IPS DF 19.7 (cell line): ENCODE measurements at regions not wholly inside any gene's neighbourhood (a gene's known extent, or its start where the extent isn't known, plus 50 kb on each side); places are given as distances from the start of the nearest gene placed in this dataset.
"Not testable (repeated sequence)": the region's sequence is repeated elsewhere in the genome, so short reads cannot be mapped to it uniquely, and the experiment has no call there.

Experiments
- DNase-seq: peaks from one replicate; pipeline ENCODE4 v3.0.0-alpha.2; 2013; ENCODE audit warnings: low read depth, low spot score

DNA sequence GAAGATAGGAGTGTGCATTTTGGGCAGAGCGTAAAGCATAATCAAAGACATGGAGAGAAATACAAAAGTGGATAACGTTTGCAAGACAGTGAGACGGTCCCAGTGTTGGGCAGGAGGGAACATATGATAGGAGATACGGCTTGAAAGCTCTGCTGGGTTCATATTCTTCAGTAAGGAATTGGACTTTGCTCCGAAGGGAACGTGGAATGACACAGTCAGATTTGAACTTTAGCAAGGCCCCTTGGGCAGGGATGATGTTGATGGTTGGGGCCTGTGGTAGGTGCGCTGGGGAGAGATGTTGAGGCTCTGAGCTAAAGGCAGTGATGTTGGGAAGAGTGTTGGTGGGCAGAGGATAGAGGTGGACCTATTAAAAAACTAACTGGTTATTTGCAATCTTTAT, 143.5 kb upstream of the TBX3 start:
- no peak for DNase-seq

DNA sequence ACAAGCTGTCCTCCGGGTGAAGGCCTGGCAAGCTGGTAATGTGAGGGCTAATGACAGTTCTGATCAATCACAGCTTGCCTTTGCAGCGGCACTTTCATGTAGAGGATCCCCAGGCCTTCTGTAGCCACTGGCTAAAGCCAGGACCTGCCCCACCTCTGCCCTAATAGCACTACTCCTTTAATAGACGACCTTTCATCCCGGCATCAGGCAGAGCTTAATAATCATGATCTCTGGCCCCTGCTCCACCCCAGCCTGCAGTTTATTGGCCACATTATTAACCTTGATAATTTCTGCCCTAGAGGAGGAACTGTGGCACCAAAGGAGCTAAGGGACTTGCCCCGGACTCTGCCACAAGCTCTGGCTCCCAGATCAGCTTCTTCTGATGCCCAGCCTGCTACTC, 142.3 kb upstream of the TBX3 start:
- DNase-seq: no peak

DNA sequence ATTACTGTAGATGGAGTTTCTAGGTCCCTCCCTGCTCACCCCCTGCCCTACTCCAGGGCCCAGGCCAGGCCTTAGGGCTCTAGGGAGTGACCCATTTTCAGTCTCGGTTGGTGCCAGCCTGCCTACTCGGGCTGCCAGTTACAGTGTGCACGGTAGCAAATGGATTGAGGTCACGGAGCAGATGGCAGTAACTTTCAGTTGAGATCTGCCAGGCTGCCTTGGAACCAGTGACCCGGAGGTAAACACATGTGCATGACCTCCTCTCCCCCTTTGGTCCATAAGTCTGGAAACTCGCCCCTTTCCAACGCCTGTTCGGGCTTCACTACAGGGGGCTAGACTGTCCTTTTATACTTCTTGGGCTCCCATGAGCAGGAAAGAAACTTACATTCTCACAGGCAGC, 139.7 kb upstream of the TBX3 start:
- no peak for DNase-seq

- no peak for DNase-seq
These were observed 137.6 kb upstream of the TBX3 start for GRCh38 chr12:114821570-114821969.

GRCh38 chr12:114820796-114821195, 136.8 kb upstream of the TBX3 start:
- no peak for DNase-seq

DNA sequence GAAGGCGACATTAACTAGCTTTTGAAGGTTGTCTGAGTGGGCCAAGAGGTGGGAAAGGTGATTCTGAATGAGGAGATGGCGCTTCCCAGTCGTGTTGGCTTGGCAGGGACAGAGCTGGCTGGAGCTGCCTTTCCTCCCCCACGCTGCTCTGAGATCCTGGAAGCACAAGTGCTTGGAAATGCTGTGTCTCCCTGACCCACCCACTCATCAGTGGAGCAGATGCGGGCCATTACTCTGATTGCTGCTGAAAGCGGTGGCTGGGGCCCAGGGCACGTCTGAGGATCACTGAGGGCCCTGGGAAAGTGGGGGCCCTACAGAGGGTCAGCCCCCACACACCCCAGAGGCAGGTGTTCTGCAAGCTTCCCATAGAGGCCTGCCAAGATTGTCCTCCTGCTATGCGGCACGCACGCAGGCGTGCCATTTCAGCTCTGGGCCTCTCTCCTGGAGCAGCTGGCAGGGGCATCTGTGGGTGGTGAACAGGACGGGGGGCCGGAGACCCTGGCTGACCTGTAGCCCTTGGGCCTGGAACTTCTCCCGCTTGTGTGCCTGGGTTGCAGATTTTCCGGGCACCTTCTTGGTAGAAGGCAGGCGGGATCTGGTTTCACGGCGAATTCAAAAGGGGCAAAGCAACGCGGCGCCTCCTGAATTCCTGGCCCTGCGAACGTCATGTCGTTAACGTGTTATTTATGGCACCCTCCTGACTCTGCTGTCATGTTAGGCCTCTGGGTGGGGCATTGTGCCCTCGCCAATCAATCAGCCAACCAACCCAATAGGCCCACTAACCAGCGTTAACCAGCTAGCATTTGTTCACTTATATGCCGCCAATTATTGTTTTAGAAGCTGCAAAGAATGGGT, 133.8 kb upstream of the TBX3 start:
- DNase-seq: no peak

DNA sequence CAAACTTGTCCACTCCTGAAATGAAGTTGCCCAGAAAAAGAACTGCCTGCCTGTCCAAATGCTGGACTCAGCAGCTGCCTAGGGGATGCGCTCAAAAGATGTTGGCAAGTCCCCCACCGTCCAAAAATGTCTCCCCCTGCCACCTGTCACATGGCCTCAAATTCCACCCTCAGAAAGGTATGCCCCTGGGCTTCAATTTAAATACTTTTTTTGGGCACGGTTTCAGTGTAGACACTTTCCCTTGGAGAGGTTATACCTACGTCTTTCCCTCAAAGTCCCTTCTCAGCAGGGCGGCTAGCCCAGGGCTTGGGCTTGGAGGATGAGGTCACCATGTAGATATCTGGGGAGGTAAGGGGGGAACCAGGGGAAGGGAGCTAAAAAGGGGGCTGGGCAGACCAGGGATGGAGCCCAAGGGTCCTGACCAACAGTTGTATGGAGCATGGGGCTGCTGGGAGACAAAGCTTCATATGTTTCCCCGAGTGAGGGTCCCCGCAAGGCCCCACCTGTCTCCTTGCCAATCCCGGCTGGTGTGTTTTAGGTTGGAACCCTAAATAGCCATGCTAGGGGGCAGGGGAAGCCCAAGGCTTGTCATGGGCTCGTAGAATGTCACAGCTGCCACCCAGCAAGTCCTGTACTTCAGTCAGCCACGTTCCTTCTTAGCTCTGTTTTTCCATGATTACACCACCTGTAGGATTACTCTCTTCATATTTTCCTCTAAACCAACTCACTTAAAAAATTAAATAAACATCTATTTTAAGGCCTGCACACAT, 131.2 kb upstream of the TBX3 start:
- DNase-seq: no peak

- DNase-seq: no peak
These were observed 129.1 kb upstream of the TBX3 start for GRCh38 chr12:114812858-114813761.

DNA sequence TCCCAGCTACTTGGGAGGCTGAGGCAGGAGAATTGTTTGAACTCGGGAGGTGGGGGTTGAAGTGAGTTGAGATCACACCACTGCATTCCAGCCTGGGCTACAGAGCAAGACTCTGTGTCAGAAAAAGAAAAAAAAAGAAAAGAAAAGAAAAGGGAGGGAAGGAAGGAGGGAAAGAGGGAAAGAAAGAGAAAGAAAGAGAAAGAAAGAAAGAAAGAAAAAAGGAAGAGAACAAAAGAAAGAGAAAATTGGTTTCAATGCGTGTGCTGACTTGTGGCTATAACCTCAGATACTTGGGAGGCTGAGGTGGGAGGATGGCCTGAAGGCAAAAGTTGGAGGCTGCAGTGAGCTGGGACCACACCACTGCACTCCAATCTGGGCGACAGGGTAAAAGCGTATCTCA, 128.4 kb upstream of the TBX3 start:
- DNase-seq: no peak

DNA sequence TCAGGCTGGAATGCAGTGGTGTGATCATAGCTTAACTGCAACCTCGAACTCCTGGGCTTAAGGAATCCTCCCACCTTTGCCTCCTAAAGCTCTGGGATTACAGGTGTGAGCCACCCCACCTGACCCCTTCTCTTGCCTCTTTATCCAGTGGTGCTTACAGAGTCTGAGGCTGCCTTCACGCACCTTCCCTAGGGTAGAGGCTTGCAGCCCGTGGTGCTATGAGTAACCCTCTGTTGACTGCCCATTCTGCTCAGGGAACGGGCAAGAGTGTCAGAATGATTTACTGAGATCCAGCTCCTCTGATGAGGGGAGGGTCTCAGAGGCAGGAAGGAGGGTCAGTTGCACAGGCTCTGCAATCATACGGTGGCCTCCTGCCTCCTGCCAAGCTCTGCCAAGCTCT, 125.1 kb upstream of the TBX3 start:
- no peak for DNase-seq

DNA sequence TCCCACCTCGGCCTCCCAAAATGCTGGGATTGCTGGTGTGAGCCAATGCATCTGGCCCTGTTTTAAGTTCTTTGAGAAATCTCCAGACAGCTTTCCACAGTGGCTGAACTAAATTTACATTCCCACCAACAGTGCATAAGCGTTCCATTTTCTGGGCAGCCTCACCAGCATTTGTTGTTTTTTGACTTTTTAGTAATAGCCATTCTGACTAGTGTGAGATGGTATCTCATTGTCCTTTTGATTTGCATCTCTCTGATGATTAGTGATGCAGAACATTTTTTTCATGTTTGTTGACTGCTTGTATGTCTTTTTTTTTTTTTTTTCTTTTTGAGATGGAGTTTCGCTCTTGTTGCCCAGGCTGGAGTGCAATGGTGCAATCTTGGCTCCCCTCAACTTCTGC, 117.4 kb upstream of the TBX3 start:
- DNase-seq: not testable (repeated sequence)

GRCh38 chr12:114800566-114800965, 116.6 kb upstream of the TBX3 start:
- DNase-seq: not testable (repeated sequence)

GRCh38 chr12:114799574-114800487, 115.9 kb upstream of the TBX3 start:
- no peak for DNase-seq

GRCh38 chr12:114794049-114794558, 110.1 kb upstream of the TBX3 start:
- no peak for DNase-seq

GRCh38 chr12:114790276-114790675, 106.3 kb upstream of the TBX3 start:
- no peak for DNase-seq

DNA sequence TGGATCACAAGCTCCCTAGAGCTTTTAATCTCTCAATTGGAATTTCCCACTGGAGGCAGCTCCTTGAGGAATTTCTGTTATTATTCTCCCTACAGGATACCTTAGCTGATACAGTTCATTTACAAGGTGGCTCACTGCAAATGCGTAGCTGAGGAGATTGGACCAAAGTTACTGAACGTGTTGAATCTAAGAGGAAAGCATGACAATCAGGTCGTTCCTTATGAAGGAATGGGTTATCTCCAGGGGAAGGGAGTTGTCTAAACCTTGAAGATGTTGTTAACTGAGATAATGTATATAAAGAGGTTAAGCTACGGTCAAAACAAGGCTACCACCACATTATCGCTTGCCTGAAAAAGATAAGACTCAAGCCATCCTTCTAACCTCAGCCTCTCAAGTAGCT, 105.8 kb upstream of the TBX3 start:
- no peak for DNase-seq

DNA sequence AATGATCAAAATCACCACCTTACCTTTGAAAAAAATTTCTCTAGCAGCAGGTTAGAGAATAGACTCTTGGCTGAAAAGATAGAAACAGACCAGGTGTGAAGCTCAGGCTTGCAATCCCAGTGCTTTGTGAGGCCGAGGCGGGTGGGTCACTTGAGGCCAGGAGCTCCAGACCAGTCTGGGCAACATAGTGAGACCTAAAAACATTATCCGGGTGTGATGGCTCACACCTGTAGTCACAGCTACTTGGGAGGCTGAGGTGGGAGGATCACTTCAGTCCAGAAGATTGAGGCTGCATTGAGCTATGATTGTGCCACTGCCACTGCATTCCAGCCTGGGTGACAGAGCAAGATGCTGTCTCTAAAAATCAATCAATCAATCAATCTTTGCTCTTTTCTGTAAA, 105.3 kb upstream of the TBX3 start:
- no peak for DNase-seq

DNA sequence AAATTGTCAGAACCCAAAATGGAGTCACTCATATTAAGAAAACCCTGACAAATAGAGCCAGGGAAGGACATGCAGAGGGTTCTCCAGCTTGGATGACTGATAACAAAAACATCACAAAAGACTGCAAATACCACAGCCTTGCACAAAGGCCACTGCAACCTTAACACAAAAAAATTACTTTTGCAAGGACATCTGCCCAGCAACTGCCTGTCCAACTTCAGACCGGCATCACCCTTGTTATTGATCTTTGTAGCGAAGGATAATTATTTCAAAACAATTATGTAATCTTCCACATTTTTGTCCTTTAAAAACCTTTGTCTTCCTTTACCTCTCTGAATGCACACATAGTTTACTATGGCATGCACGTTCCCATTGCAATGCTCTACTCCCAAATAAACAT, 100.6 kb upstream of the TBX3 start:
- no peak for DNase-seq

- DNase-seq: no peak
These were observed 99.2 kb upstream of the TBX3 start for GRCh38 chr12:114783089-114783618.

DNA sequence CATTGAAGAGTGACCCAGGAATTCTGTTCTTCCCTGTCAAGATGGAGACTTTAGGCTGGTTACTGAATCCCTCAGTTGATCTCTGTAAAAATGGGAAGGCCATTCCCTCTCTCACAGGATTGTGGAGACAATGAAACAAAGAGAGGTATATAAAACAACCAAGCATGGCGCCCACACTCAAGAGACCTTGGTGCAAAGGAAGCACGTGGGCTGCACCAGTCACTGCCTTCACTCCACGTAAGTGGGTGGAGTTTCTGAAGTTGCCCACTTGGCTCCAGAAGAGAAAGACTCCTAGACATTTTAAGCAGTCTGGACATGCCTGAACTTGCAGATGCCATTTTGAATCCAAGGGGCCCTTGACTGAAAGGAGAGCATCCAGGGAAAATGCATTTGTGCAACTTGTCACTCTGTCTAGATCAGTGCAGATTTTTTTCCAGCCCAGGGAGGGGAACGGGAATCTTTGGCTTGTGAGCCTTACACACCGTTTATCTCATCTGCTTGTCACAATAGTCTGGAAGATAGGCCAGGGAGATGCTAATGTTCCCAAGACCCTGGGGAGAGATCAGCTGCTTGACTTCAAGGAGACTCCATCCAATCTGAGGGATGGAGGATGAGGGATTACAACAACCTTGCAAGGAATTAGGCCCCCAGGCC, 96.9 kb upstream of the TBX3 start:
- no peak for DNase-seq
